Activated CD4-positive, alpha-beta T cell treated with anti-CD3 and anti-CD28 coated beads, Interleukin-10, Interleukin-2, amounts not matched to agents 100 ng/mL and 50 ng/mL, durations not matched to agents 16 hours and 8 hours (primary cell): ENCODE measurements at regions not wholly inside any gene's neighbourhood (a gene's known extent, or its start where the extent isn't known, plus 50 kb on each side); places are given as distances from the start of the nearest gene placed in this dataset.
A peak's percentile ranks its signal among the peaks of the same experiment; 100 is the strongest.
"Not testable (repeated sequence)": the region's sequence is repeated elsewhere in the genome, so short reads cannot be mapped to it uniquely, and the experiment has no call there.

Experiments used
- DNase-seq: peaks from one replicate; pipeline ENCODE4 v3.0.0-alpha.2; 2020

DNA sequence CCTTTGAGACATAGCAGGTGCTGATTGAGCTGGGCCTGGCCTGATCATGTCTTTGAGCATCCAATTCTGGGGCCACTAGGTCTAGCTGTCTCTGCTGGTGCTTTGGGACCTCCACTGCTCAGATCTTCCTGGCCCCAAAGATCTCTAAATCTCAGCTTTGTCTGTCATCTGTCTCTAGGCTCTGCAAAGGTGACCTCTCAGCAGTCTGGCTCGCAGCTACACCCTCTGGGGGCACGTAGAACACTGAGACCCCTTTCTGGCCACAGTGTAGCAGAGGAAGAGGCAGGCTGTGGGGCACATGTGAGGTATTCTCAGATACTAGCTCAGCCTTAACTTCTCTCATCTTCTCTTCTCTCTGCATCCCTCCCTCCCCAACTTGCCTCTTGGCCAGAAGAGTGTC, 298.1 kb upstream of the PLGLB1 start:
- DNase-seq: not testable (repeated sequence)

DNA sequence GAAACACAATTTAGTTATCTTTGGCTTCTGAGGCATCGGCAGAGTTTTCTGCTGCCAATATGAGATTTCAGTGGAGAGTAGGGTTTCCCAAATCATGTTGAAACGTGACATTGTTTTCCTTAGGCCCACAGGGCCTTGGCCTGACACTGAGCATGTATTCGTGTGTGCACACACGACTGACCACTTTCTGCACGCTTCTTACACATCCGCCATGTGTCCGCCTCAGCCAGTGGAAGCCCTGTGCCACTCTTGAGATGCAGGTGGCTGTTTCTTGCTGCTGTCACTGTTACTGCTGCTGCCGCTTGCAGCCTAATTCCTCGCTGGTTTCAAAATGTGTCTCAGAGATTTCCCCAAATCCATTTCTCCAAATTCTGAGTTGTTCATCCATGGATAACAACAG, 299.6 kb upstream of the PLGLB1 start:
- not testable (repeated sequence) for DNase-seq

DNA sequence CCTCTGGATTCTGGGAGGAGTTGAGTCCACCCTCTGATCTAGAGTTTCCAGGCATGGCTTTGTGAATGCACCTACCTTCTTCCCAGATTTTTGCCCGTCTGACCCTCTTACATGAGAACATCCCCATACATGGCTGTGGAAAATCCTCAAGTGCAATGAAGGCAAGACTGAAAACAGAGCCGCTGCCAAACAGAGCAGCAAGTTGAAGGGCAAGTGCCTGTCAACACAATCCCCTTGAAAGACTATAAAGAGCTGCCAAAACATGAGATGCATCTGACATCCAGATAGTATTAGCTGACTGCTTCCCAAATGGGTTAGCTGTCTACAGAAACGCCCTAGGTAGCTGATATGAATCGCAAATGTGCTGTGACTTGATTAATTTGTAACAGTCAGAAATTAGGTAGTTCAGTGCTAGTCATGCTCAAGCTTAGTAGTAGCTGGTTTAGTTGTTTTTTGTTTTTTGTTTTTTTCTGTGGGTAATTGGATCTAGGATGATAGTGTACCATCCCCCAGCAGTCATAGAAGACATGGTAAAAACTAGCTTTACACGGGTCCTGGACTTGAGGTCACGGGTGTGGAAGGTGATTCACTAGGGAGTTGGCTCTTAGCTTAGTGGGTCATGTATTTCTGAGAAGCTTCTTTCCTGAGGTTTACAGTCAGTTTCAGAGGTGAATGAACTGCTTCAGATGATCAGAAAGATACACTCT, 302.8 kb upstream of the PLGLB1 start:
- DNase-seq: peak; percentile 58

DNA sequence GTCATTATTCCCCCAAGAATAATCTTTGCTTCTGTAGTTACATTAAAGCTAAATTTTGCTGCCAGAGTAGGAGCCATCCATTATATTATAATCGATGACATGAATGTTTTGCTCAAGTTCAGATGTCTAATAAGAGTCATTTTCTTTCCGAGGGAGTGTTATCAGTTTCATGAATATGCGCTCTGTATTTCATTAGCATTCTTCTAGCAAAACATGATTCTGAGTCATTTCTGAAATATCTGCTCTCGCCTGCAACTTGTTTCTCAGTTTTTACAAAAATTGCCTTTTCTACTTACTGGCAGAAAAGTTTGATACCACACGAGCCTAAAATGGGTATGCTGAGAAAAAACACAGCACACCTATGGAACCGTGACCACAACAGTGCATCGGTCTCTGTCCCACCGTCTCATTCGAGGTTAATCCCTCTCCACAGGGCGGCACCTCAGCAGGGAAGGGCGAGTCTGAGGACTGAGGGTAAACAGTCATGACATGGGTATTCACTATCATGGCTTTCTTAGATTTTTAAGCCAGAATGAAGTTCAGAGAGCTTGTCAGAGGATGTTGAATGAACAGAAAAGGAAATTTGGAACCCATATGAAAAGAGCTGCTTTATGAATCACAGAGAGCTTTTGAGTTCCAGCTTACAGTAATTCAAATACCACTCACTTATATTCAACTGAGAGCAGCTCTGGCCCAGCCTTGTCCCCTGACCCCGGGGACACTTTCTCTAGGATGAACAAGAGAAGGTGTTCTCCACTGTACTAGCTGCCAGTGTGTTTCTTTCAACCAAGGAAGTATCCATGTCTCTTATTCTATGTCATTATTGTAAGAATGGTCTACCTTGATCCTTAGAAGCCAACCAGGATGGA, 303.6 kb upstream of the PLGLB1 start:
- DNase-seq: peak; percentile 79

DNA sequence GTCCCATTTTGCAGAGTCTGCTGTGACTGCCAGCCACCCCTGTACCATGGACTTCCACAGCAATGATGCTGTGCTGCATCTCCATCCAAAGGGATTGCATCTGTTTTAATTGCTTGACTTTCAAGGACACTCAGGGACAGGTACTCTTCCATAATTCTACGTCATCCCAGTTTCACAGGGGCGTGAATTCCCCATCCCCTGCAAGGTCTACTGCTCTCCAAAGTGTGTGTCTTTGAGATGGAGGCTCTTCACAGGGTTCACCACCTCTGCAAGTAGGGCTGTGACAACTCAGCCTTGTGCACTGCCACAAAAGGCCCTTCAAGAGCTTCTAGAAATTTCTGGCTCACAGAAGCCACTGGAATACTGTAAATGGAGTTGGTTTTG, 304.3 kb upstream of the PLGLB1 start:
- not testable (repeated sequence) for DNase-seq

DNA sequence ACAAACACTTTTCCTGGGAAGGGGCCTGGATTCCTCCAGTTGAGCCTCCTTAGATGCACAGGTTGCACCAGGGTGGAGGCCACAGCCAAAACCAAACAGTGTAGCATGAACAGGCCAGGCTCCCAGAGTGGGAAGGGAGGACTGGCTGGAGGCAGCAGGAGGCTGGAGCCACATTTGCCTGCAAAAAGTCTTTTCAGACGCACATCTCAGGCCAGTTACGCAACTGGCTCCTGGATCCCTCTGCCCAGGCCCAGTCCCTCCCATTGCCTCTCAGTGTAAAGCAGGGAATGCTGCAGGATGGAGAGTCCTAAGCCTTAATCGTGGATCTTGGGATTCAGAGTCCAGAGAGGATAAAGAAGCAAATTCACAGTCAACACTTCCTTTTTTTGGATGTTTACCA, 305.1 kb upstream of the PLGLB1 start:
- not testable (repeated sequence) for DNase-seq

DNA sequence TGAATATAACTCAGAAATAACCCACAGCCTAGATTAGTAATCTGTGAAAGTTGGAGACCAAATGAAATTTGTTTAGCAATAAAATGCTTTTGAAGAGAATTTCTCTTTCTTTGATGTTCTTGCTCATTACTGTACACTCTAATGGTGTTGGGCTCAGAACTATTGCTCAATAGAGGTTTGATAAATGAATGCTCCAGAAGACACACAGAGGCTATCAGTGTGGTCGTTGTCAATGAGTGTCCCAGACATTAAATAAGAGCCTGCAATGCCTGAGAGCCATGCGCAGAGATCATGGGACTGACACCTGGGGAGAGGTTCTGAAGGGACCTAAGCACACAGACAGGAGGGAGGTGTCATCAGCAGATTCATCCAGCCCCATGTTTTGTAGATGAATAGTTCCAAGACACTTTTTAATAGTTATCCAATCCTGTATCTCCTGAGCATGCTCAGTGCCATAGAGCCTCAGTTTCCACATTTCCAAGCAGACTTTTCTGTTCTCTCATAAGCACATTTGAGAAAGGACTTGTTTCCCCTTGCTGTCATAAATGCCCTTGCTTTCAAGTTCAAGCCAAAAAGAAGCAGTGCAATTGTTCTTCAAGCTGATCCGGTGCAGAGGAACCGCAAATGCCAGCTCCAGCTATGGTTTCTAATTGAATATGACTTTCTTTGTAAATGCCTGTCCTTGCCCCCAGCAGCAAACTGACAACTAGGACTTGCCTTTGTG, 306.2 kb upstream of the PLGLB1 start:
- peak; percentile 64 for DNase-seq

DNA sequence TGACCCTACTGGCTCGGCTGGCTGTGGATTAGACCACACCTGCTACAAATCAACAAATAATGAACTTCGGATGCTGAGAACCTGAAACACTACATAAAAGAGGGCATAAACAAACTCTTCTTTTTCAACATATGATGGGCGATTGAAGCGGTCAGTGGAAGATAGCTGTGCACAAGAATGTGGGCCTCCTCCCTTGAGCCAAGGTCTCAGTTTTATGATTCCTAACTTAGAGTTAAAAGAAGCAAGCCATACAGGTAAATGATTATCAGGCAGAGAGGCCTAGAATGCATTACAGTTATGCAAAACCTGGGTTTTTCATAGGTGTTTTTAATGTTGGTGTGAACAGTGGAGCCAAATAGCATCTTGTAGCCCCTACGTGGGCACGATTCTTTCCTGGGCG, 307.9 kb upstream of the PLGLB1 start:
- not testable (repeated sequence) for DNase-seq

DNA sequence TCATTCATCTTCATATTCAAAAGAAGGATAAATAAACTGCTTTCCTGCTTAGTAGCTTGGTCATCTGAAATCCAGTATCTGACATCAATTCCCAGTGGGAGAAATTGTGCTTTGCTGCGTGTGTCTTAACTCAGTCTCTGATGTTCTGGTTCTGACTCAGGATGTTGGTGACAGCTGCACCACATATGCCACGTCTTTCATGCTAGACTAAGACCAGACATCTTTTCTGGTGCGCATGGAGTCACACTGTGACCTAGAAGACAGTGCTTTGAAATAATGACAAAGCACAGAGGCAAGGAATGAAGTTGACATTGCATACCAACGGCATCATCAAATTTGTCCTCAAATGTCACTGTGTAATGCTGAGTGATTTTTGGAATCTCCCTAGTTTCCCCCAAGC, 308.8 kb upstream of the PLGLB1 start:
- DNase-seq: not testable (repeated sequence)

DNA sequence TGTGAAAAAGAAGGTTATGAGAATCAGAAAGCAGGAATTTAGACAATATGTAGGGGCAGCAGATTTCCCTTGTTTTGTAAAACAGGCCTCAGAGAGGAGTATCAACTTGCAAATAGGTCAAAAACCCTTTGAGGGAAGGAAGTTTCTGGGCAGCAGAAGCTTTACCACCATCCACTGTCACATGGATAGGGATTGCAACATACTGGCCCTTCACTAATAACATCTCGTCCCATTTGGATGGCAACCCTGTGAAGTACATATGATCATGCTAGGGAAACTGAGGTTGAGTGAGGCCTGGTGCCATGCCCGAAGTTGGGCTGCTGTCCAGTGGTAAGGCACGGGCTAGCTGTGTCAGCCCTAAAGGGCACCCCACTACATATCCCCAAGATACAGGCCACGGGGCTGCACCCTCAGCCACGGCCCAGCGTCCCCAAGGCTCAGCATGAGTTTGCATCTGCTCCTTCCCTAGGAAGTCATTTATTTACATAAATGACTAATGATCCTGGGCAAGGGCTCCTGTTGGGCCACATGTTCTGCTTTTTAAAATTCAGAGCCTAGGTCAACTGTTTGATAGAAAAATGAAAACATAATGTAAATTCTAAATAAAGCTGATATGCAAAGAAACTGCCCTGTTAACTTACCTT, 310.4 kb upstream of the PLGLB1 start:
- DNase-seq: not testable (repeated sequence)

DNA sequence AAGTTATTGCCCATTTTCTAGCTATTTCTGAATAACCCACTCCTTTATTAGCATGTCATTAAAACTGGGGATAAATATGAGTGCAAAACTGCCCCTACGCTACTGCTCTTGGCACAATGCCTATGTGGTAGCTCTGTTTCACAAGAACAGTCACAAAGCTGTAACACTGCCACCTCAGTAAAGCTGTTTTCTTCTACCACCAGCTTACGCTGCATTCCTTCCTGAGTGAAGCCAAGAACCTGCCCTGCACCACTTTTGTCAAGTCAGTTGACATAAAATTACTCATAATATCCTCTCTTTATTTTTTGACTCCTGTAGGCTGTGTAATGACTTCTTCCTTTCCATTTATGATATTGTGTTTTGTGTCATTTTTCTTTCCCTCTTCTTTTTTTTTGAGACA, 313.2 kb upstream of the PLGLB1 start:
- peak; percentile 53 for DNase-seq

DNA sequence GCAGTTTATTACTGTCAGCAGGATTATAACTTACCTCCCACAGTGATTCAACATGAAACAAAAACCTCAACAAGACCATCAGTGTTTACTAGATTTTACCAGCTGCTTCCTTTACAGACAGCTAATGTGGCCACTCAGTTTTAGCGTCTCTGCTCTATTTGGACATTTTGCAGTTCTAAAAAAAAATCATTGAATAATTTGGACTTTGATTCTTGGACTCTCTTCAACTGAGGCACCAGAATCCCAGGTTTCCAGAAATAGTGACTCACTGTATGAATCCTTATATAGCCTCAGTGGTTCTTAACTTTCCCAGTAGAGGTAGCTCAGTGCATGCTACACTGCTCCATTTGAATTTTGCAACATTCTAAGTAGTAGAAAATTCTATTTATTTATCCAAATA, 317.4 kb upstream of the PLGLB1 start:
- peak; percentile 41 for DNase-seq

DNA sequence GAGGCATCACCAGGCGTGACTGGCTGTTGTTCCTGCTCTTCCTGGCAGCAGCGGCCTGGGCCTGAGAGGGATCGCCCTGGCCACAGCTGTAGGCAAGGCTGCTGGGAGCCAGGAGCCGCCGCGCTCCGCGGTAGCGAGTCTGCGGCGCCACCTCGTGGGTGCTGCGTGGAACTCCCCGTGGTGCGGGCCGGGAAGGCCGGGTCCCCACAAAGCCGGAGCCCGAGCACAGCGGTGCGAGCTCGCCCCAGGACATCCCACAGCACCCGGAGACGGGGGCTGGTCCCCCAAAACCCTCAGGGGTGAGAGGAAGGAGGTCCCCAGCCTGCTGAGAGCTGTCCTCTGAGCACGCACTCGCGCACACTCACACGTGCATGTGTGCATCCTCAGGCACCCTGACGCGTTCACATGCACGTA, 320.0 kb upstream of the PLGLB1 start:
- DNase-seq: peak; percentile 80

DNA sequence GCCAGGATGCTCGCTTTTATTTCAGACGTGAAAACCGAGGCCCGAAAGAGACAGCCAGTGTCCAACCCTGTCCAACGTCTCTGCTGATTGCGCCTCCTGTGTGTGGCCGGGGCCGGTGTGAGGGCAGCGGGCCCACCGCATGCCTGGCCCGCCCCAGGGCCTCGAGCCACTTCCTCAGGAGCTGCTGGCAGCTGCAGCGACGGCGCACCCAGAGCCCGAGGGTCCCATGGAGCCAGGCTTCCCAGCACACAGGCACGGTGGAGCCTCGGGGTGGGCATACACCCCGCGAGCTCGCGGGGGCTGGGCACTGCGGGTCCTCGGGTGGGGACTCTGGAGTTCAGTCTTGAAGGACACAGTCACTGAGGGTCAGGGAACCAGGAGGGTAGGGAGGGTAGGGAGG, 320.5 kb upstream of the PLGLB1 start:
- DNase-seq: not testable (repeated sequence)

DNA sequence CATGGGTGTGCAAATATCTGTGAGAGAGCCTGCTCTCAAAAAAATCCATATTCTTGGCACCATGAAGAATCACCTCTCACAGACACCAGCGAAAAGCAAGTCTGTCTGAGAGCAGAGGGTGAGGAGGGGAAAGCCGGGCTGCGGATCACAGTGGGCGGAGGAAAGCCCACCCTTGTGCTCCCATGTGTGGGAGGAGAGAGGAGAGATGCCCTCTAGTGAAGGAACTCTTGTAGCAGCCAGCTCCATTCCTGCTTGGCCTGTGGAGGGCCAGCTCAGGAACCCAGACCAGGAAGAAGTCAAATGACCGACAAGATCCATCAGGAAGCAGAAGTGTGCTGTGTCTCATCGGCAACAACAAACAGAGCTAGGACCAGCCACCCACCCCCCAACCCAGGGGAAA, 321.7 kb upstream of the PLGLB1 start:
- DNase-seq: not testable (repeated sequence)

DNA sequence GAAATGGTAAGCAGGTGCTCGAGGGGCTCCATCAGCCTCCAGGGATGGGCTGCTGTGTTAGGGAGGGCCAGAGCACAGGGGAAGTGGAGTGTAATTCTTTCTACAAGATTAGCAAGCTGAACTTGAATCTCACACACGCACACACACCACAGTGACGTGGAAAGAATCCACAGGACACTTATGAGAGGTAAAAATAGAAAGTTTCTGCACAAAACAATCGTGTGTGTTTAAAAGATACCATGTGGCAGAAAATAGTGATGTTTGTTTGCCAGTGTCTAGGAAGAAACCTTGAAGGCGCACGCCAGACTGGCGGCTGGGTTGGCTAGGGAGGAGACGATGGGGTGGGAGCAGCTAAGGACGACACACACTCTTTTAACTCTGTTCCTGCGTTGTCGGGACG, 323.6 kb upstream of the PLGLB1 start:
- DNase-seq: not testable (repeated sequence)

DNA sequence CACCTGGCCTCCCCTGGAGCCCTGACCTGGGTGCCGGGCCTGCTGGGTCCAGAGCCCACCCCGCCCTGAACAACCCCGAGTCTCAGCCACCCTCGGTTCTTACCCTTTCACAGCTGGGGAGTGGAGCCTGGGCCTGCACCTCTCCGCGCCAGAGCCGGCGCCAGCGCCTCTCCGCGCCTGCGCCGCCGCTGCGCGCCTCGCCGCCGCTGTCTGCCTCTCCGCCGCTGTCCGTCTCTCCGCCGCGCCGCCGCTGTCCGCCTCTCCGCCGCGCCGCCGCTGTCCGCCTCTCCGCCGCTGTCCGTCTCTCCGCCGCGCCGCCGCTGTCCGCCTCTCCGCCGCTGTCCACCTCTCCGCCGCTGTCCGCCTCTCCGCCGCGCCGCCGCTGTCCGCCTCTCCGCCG, 326.9 kb upstream of the PLGLB1 start:
- DNase-seq: not testable (repeated sequence)

DNA sequence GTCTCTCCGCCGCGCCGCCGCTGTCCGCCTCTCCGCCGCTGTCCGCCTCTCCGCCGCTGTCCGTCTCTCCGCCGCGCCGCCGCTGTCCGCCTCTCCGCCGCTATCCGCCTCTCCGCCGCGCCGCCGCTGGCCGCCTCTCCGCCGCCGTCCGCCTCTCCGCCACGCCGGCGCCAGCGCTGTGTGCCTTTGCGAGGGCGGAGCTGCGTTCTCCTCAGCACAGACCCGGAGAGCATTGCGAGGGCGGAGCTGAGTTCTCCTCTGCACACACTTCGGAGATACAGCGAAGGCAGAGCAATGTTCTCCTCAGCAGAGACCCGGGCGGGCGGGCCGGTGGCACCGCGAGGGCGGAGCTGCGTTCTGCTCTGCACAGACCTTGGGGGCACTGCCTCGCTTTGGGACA, 327.4 kb upstream of the PLGLB1 start:
- DNase-seq: peak; percentile 38

DNA sequence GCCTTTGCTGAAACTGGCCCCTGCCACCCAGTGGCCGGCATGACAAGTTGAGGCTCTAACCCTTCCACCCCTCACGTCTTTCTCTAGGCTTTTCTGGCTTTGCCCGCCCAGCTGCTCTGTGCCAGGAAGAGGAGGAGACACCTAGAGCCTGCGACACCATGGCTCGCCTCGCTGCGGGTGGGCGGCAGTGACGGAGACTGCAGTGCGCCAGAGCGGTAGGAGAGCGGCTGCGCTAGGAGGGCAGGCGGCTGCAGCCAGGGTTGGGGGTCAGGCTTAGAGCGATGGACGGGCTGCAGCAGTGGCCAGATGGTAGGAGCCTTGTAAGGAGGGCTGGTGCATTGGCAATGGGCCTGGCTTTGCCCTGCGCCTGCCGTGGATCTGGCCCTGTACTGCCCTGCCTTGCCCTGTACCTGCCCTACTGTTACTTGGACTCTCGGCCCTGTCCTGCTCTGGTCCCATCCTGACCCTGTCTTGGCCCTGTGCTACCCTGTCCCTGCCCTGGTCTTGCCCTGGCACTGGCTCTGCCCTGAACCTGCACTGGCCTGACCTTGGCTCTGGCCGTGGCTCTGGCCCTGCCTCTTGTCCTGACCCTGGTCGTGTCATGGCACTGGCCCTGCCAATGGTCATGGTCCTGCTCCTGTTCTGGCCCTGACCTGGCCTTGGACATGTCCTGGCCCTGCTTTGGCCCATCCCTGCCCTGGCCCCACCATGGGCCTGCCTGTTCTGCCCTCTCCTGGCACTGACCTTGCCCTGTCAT, 330.7 kb upstream of the PLGLB1 start:
- DNase-seq: not testable (repeated sequence)

DNA sequence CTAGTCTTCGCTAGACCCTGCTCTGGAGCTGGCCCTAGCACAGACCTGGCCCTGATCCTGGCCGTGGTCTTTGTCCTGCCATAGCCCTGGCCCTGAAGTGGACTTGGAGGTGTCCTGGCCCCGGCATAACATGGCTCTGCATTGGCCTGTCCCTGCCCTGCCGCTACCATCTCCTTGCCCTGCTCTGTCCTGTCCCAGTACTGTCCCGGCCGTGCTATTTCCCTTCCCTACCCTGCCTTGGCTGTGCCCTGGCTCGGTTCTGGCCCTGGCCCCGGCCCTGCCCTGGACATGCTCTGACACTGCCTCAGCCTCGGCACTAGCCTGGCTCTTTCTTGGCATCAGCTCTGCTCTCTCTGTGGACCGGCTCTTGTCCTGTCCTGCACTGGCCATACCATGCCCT, 331.8 kb upstream of the PLGLB1 start:
- not testable (repeated sequence) for DNase-seq

DNA sequence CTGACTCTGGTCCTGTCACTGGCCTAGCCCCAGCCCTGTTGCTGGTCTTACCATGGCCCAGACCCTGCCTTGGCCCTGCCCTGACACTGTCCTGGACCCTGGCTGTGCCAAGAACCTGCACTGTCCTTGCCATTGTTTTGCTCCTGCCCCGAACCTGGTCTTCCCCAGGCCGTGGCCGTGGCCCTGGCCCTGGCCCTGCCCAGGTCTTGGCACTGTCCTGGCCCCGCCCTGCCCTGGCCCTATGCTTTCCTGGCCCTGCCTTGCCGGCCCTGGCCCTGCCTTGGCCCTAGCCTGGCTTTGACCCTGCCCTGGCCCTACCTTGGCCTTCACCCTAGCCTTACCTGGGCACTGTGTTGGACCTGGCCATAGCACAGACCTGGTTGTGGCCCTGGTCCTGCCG, 332.5 kb upstream of the PLGLB1 start:
- not testable (repeated sequence) for DNase-seq

DNA sequence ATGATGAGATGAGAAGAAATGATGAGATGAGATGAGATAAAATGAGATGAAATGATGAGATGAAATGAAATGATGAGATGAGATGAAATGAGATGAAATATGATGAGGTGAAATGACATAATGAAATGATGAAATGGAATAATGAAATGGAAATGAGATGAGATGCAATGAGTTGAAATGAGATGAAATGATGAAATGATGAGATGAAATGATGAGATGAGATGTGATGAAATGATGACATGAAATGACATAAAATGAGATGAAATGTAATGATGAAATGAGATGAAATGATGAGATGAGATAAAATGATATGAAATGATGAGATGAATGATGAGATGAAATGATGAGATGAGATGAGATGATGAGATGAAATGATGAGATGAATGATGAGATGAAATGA, 338.6 kb upstream of the PLGLB1 start:
- DNase-seq: not testable (repeated sequence)
